ENCODE measurements at regions not wholly inside any gene's neighbourhood (a gene's known extent, or its start where the extent isn't known, plus 50 kb on each side); places are given as distances from the start of the nearest gene placed in this dataset.

DNA sequence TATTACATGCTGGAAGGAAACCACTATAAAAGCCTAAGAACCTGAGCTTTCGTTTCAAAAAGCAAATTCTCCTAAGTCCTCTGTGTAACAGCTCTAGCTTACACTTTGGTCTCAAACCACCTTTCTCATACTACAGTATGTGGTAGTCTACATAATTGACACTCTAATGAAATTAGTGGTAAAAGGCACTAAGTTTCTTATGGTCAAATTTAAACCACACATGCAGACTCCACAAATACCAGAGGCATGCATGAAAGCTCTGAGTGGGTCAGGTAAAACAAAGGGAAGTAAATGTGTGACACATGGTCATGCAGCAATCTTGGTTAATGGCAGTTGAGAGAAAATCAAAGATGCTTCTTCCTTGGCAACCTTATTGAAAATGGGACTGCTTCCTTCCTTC lies 187.8 kb downstream of the CCNG2 start:
- TF ChIP-seq, protein P1, sequence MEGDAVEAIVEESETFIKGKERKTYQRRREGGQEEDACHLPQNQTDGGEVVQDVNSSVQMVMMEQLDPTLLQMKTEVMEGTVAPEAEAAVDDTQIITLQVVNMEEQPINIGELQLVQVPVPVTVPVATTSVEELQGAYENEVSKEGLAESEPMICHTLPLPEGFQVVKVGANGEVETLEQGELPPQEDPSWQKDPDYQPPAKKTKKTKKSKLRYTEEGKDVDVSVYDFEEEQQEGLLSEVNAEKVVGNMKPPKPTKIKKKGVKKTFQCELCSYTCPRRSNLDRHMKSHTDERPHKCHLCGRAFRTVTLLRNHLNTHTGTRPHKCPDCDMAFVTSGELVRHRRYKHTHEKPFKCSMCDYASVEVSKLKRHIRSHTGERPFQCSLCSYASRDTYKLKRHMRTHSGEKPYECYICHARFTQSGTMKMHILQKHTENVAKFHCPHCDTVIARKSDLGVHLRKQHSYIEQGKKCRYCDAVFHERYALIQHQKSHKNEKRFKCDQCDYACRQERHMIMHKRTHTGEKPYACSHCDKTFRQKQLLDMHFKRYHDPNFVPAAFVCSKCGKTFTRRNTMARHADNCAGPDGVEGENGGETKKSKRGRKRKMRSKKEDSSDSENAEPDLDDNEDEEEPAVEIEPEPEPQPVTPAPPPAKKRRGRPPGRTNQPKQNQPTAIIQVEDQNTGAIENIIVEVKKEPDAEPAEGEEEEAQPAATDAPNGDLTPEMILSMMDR (IDR thresholded peaks at IDR 0.05; ENCODE audit: insufficient read depth, low read length), result no peak
- TF ChIP-seq POLR2AphosphoS5 (IDR thresholded peaks at IDR 0.05; ENCODE audit: low read depth), result no peak
- TF ChIP-seq, protein P2, sequence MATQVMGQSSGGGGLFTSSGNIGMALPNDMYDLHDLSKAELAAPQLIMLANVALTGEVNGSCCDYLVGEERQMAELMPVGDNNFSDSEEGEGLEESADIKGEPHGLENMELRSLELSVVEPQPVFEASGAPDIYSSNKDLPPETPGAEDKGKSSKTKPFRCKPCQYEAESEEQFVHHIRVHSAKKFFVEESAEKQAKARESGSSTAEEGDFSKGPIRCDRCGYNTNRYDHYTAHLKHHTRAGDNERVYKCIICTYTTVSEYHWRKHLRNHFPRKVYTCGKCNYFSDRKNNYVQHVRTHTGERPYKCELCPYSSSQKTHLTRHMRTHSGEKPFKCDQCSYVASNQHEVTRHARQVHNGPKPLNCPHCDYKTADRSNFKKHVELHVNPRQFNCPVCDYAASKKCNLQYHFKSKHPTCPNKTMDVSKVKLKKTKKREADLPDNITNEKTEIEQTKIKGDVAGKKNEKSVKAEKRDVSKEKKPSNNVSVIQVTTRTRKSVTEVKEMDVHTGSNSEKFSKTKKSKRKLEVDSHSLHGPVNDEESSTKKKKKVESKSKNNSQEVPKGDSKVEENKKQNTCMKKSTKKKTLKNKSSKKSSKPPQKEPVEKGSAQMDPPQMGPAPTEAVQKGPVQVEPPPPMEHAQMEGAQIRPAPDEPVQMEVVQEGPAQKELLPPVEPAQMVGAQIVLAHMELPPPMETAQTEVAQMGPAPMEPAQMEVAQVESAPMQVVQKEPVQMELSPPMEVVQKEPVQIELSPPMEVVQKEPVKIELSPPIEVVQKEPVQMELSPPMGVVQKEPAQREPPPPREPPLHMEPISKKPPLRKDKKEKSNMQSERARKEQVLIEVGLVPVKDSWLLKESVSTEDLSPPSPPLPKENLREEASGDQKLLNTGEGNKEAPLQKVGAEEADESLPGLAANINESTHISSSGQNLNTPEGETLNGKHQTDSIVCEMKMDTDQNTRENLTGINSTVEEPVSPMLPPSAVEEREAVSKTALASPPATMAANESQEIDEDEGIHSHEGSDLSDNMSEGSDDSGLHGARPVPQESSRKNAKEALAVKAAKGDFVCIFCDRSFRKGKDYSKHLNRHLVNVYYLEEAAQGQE (IDR thresholded peaks at IDR 0.05; ENCODE audit: insufficient replicate concordance, low read depth), result no peak
